HG03139 (cell line): ENCODE measurements at regions not wholly inside any gene's neighbourhood (a gene's known extent, or its start where the extent isn't known, plus 50 kb on each side); places are given as distances from the start of the nearest gene placed in this dataset.
"Not testable (repeated sequence)": the region's sequence is repeated elsewhere in the genome, so short reads cannot be mapped to it uniquely, and the experiment has no call there.

Source experiments
- ATAC-seq: cut with Tn5 transposase; IDR thresholded peaks from one replicate; pipeline ENCODE4 v1.9.1; 2021; ENCODE audit not compliant: unreplicated experiment

- no peak for ATAC-seq
Observed at GRCh38 chr5:88092958-88093605, 175.6 kb downstream of the TMEM161B start.

GRCh38 chr5:88092358-88092757, 176.3 kb downstream of the TMEM161B start:
- ATAC-seq = no peak

GRCh38 chr5:88090506-88090905, 178.1 kb downstream of the TMEM161B start:
- no peak for ATAC-seq

- no peak for ATAC-seq
Observed at GRCh38 chr5:88089719-88090390, 178.8 kb downstream of the TMEM161B start.

GRCh38 chr5:88085462-88085861, 183.2 kb downstream of the TMEM161B start:
- ATAC-seq = no peak

- ATAC-seq = no peak
Observed at GRCh38 chr5:88081877-88082276, 186.8 kb downstream of the TMEM161B start.

GRCh38 chr5:88063813-88064212, 204.8 kb downstream of the TMEM161B start:
- no peak for ATAC-seq

GRCh38 chr5:88060194-88060593, 208.5 kb downstream of the TMEM161B start:
- no peak for ATAC-seq

GRCh38 chr5:88058625-88059024, 210.0 kb downstream of the TMEM161B start:
- ATAC-seq = no peak

GRCh38 chr5:88052468-88052867, 216.2 kb downstream of the TMEM161B start:
- ATAC-seq = not testable (repeated sequence)

GRCh38 chr5:88051148-88051547, 217.5 kb downstream of the TMEM161B start:
- ATAC-seq = no peak

GRCh38 chr5:88049737-88050136, 218.9 kb downstream of the TMEM161B start:
- no peak for ATAC-seq

GRCh38 chr5:88049156-88049555, 219.5 kb downstream of the TMEM161B start:
- no peak for ATAC-seq

GRCh38 chr5:88045931-88046461, 222.6 kb downstream of the TMEM161B start:
- no peak for ATAC-seq

- ATAC-seq = no peak
Observed at GRCh38 chr5:88045165-88045564, 223.5 kb downstream of the TMEM161B start.

GRCh38 chr5:88034520-88034919, 234.1 kb downstream of the TMEM161B start:
- no peak for ATAC-seq

GRCh38 chr5:88033191-88033590, 235.5 kb downstream of the TMEM161B start:
- no peak for ATAC-seq

- no peak for ATAC-seq
Observed at GRCh38 chr5:88029011-88029410, 239.6 kb downstream of the TMEM161B start.

GRCh38 chr5:88021141-88021540, 247.5 kb downstream of the TMEM161B start:
- no peak for ATAC-seq

GRCh38 chr5:88014984-88015383, 253.7 kb downstream of the TMEM161B start:
- not testable (repeated sequence) for ATAC-seq

- no peak for ATAC-seq
Observed at GRCh38 chr5:88000877-88001276, 267.8 kb downstream of the TMEM161B start.

- no peak for ATAC-seq
Observed at GRCh38 chr5:87997662-87998061, 271.0 kb downstream of the TMEM161B start.
